ENCODE measurements at regions not wholly inside any gene's neighbourhood (a gene's known extent, or its start where the extent isn't known, plus 50 kb on each side); places are given as distances from the start of the nearest gene placed in this dataset.
A peak's percentile ranks its signal among the peaks of the same experiment; 100 is the strongest.
"Not testable (repeated sequence)": the region's sequence is repeated elsewhere in the genome, so short reads cannot be mapped to it uniquely, and the experiment has no call there.

- no peak for DNase-seq
Observed at GRCh38 chr6:10343320-10343719, 71.6 kb downstream of the TFAP2A start.

GRCh38 chr6:10341605-10342004 is 73.3 kb downstream of the TFAP2A start:
- DNase-seq: no peak

GRCh38 chr6:10338151-10338550 is 76.7 kb downstream of the TFAP2A start:
- DNase-seq: no peak

GRCh38 chr6:10337376-10337775 is 77.5 kb downstream of the TFAP2A start:
- DNase-seq: not testable (repeated sequence)

- DNase-seq: no peak
Observed at GRCh38 chr6:10332111-10332510, 82.8 kb downstream of the TFAP2A start.

GRCh38 chr6:10331334-10331968 is 83.4 kb downstream of the TFAP2A start:
- no peak for DNase-seq

GRCh38 chr6:10330515-10330914 is 84.4 kb downstream of the TFAP2A start:
- no peak for DNase-seq

GRCh38 chr6:10323018-10323417 is 91.9 kb downstream of the TFAP2A start:
- DNase-seq: no peak

GRCh38 chr6:10320291-10320690 is 94.6 kb downstream of the TFAP2A start:
- DNase-seq: no peak

GRCh38 chr6:10316373-10316721 is 98.5 kb downstream of the TFAP2A start:
- peak; percentile 3 for DNase-seq

GRCh38 chr6:10315658-10316372 is 99.1 kb downstream of the TFAP2A start:
- DNase-seq: no peak

GRCh38 chr6:10315034-10315433 is 99.8 kb downstream of the TFAP2A start:
- DNase-seq: no peak

GRCh38 chr6:10314163-10314955 is 100.5 kb downstream of the TFAP2A start:
- no peak for DNase-seq

GRCh38 chr6:10313799-10314162 is 101.1 kb downstream of the TFAP2A start:
- DNase-seq: no peak

- no peak for DNase-seq
Observed at GRCh38 chr6:10312445-10312844, 102.4 kb downstream of the TFAP2A start.

- DNase-seq: not testable (repeated sequence)
Observed at GRCh38 chr6:10311546-10312405, 103.1 kb downstream of the TFAP2A start.

GRCh38 chr6:10310826-10311225 is 104.0 kb downstream of the TFAP2A start:
- DNase-seq: no peak

GRCh38 chr6:10310330-10310653 is 104.6 kb downstream of the TFAP2A start:
- no peak for DNase-seq

GRCh38 chr6:10309457-10310329 is 105.2 kb downstream of the TFAP2A start:
- DNase-seq: no peak

- DNase-seq: no peak
Observed at GRCh38 chr6:10307476-10307875, 107.4 kb downstream of the TFAP2A start.

- DNase-seq: no peak
Observed at GRCh38 chr6:10307028-10307427, 107.8 kb downstream of the TFAP2A start.

Measured in fibroblast of skin of scalp (primary cell).